PFSK-1 (cell line): ENCODE measurements at regions not wholly inside any gene's neighbourhood (a gene's known extent, or its start where the extent isn't known, plus 50 kb on each side); places are given as distances from the start of the nearest gene placed in this dataset.

ENCODE experiments used
- FOXP2 ChIP-seq: optimal IDR thresholded peaks from 2 replicates; pipeline ENCODE3; 2011; ENCODE audit warnings: borderline replicate concordance, control low read depth, inconsistent platforms; ENCODE audit not compliant: insufficient read depth; ENCODE audit errors: extremely low read length, extremely low read depth
- POLR2AphosphoS5 ChIP-seq: IDR thresholded peaks from 2 replicates; pipeline ENCODE4 v1.6.1; 2012; ENCODE audit warnings: low read depth, mild to moderate bottlenecking, control low read depth, low read length, moderate library complexity
- SIN3A ChIP-seq: IDR thresholded peaks from 2 replicates; pipeline ENCODE4 v1.6.1; 2012; ENCODE audit warnings: mild to moderate bottlenecking, low read length, moderate library complexity, borderline replicate concordance; ENCODE audit not compliant: insufficient read depth
- TAF1 ChIP-seq: IDR thresholded peaks from 2 replicates; pipeline ENCODE4 v1.6.1; 2012; ENCODE audit warnings: low read length, control low read depth, borderline replicate concordance; ENCODE audit not compliant: insufficient read depth
- TF ChIP-seq, protein P1 (sequence below), 2 experiments: IDR thresholded peaks; 2 replicates each; pipeline versions ENCODE4 v1.6.1 to v1.8.0; 2011 to 2012; ENCODE audit warnings: low read depth in 2 of 2, low read length in 2 of 2, control low read depth in 1 of 2, inconsistent platforms in 1 of 2, mild to moderate bottlenecking in 1 of 2, moderate library complexity in 1 of 2; ENCODE audit not compliant: insufficient read depth in 1 of 2

DNA sequence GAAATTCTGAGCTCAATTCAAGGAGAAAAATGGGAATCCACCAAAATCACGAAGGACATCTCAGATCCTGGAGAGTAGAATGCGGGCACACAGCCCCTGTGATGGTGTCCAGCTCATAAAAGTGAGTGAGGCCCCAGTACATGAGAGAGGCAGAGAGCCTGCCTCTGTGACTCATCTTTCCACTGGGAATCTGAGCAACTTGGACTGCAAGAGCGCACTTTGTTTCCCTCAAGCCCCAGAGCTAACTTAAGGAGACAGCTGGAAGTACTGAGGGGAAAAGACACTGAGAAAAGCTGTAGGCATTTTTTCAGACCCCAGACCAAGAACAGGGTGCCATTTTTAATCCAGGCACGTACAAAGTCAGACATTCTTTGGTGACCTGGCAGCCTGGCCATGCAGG lies 273.7 kb downstream of the C11orf87 start:
- TF ChIP-seq TAF1 (no peak), POLR2AphosphoS5 (no peak), SIN3A (no peak), FOXP2 (no peak)
- TF ChIP-seq, protein P1, sequence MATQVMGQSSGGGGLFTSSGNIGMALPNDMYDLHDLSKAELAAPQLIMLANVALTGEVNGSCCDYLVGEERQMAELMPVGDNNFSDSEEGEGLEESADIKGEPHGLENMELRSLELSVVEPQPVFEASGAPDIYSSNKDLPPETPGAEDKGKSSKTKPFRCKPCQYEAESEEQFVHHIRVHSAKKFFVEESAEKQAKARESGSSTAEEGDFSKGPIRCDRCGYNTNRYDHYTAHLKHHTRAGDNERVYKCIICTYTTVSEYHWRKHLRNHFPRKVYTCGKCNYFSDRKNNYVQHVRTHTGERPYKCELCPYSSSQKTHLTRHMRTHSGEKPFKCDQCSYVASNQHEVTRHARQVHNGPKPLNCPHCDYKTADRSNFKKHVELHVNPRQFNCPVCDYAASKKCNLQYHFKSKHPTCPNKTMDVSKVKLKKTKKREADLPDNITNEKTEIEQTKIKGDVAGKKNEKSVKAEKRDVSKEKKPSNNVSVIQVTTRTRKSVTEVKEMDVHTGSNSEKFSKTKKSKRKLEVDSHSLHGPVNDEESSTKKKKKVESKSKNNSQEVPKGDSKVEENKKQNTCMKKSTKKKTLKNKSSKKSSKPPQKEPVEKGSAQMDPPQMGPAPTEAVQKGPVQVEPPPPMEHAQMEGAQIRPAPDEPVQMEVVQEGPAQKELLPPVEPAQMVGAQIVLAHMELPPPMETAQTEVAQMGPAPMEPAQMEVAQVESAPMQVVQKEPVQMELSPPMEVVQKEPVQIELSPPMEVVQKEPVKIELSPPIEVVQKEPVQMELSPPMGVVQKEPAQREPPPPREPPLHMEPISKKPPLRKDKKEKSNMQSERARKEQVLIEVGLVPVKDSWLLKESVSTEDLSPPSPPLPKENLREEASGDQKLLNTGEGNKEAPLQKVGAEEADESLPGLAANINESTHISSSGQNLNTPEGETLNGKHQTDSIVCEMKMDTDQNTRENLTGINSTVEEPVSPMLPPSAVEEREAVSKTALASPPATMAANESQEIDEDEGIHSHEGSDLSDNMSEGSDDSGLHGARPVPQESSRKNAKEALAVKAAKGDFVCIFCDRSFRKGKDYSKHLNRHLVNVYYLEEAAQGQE (IDR thresholded peaks at IDR 0.05; ENCODE audit: insufficient read depth in 1 of 2, low read depth in 2 of 2, low read length in 2 of 2): no peak
